ENCODE measurements at regions not wholly inside any gene's neighbourhood (a gene's known extent, or its start where the extent isn't known, plus 50 kb on each side); places are given as distances from the start of the nearest gene placed in this dataset.

- TF ChIP-seq CTCF (IDR thresholded peaks at IDR 0.05), result no peak
- no peak for TF ChIP-seq POLR2A (IDR thresholded peaks at IDR 0.05)
Measured at GRCh38 chr1:72915581-72915980, 633.2 kb upstream of the NEGR1 start.

Measured in heart left ventricle (tissue), 13 donors.